ENCODE measurements at regions not wholly inside any gene's neighbourhood (a gene's known extent, or its start where the extent isn't known, plus 50 kb on each side); places are given as distances from the start of the nearest gene placed in this dataset.

DNA sequence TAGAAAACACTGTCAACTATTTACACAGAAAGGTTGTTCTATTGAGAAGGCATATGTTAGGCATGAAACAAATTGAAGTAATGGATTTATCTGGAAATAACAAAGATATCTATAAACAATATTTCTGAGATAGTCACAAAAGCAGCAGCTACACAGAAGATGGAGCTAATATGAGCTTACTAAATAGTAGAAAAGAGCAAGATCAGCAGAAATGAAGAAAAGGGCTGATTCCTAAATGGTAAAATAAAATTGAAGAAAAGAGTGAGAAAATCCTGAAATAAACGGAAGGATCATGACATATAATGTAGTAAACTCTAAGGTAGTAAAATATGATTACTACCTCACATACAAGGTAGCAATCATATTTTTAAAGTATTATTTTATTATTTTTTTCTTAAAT is 1263.9 kb downstream of the FSCB start:
- H3K27ac ChIP-seq (ENCODE audit: insufficient read depth, low read length), result no peak overlapping the region
- ChIA-PET CTCF (no interaction called here), POLR2A (ENCODE audit: unreplicated experiment) (no interaction called here)
- H2AK9ac ChIP-seq (replicated peaks; ENCODE audit: low read depth, low read length, poor library complexity), result no peak overlapping the region
- no peak overlapping the region for H2BK120ac ChIP-seq (ENCODE audit: low read depth, low read length)
- H3K36me3 ChIP-seq (ENCODE audit: control insufficient read depth, insufficient read depth, low read length), result no peaks in the 10 kb centered on the region
- H4K20me1 ChIP-seq (ENCODE audit: insufficient read depth, low read length), result no peaks in the 10 kb centered on the region
- H3K4ac ChIP-seq (ENCODE audit: low read depth, low read length), result no peak overlapping the region
- intact Hi-C loops (cut with micrococcal nuclease) (no loop called here), dilution Hi-C loops (cut with HindIII; ENCODE audit: low sequenced_read_pairs, unreplicated experiment) (no loop called here), in situ Hi-C loops (cut with MboI; ENCODE audit: low sequenced_read_pairs) (no loop called here)
- H3K4me3 ChIP-seq (ENCODE audit: insufficient read depth, low read depth, low read length), result no peak overlapping the region
- TF ChIP-seq RCOR1 (IDR thresholded peaks at IDR 0.05; ENCODE audit: insufficient replicate concordance, low read length), result no peak
- peak; percentile 81 for TF ChIP-seq MAFK (IDR thresholded peaks at IDR 0.05; ENCODE audit: low read depth, low read length)
- H3K18ac ChIP-seq (ENCODE audit: low read depth, low read length), result no peak overlapping the region
- no peaks in the 10 kb centered on the region for H3K79me1 ChIP-seq (ENCODE audit: low read depth in 1 of 2, low read length in 2 of 2)
- BruUV-seq (replicated peaks), result no TSS peak
- no peak overlapping the region for H3K4me2 ChIP-seq (ENCODE audit: low read depth, low read length)
- no peak overlapping the region for H4K91ac ChIP-seq (ENCODE audit: insufficient read depth, low read depth, low read length)
- H3K23ac ChIP-seq (ENCODE audit: low read depth, low read length), result no peak overlapping the region
- ATAC-seq (ENCODE audit: low read depth) (no peak), DNase-seq (no peak)
- H2AFZ ChIP-seq (replicated peaks; ENCODE audit: low read length, poor library complexity), result no peak overlapping the region
- H2BK5ac ChIP-seq (ENCODE audit: low read depth, low read length, poor library complexity, severe bottlenecking), result no peak overlapping the region
- H2BK20ac ChIP-seq (ENCODE audit: low read depth, low read length), result no peak overlapping the region
- no peak overlapping the region for H2BK15ac ChIP-seq (ENCODE audit: low read depth, low read length)
- H3K56ac ChIP-seq (ENCODE audit: extremely low read depth, insufficient read depth, low read length), result no peak overlapping the region
- H2AK5ac ChIP-seq (ENCODE audit: low read depth, low read length), result no peak overlapping the region
- H4K8ac ChIP-seq (ENCODE audit: low read depth in 2 of 2, low read length in 2 of 2), result no peak overlapping the region
- WGBS, 2 experiments (ENCODE audit: extremely low coverage in 2 of 2, insufficient read length in 1 of 2), result no CpG with 5 or more reads among the region's 1 CpG
- H3K9ac ChIP-seq (ENCODE audit: low read depth, low read length), result no peak overlapping the region
- H3K4me1 ChIP-seq (ENCODE audit: control insufficient read depth, insufficient read depth, low read length), result no peaks in the 10 kb centered on the region
- no peak overlapping the region for H4K5ac ChIP-seq (ENCODE audit: low read depth, low read length)
- no peaks in the 10 kb centered on the region for H3K9me1 ChIP-seq (ENCODE audit: insufficient read depth, low read length)
- H3K14ac ChIP-seq (replicated peaks; ENCODE audit: low read depth, low read length), result no peak overlapping the region
- H3K9me3 ChIP-seq (ENCODE audit: control insufficient read depth, insufficient read depth, low read length), result 0 out of 2 replicates have a peak, but pooled peaks cover 3% of the 10 kb centered on the region
- H3K27me3 ChIP-seq (ENCODE audit: control insufficient read depth, insufficient read depth, low read length), result no peaks in the 10 kb centered on the region
